ENCODE measurements at regions not wholly inside any gene's neighbourhood (a gene's known extent, or its start where the extent isn't known, plus 50 kb on each side); places are given as distances from the start of the nearest gene placed in this dataset.
A peak's percentile ranks its signal among the peaks of the same experiment; 100 is the strongest.

DNA sequence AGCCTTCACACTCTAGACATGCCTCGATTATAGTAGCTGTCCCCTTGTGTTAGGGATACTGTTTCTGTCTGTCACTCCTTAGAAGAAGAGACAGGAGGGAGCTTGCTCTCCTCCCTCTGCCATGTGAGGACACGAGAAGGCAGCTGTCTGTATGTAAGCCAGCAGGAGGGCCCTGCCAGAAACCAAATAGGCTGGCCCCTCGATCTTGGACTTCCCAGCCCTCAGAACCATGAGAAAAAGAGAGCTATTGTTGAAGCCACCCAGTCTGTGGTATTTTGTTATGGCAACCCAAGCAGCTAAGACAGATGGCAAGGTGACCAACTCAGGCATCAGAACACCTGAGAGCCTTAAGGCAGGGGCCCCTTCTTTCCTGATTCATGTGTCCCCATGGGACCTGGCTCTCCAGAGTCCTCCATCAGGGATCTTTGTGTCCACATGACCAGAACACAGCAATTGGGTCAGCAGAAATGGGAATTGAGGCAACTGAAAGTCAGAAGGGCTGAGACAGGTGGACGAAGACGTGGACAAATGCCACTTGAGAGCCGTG is 65.6 kb upstream of the NPAS1 start:
- TF ChIP-seq FOXP2 (optimal IDR thresholded peaks at IDR 0.05; ENCODE audit: borderline replicate concordance, extremely low read depth, extremely low read length, insufficient read depth) (no peak), TAF1 (IDR thresholded peaks at IDR 0.05; ENCODE audit: borderline replicate concordance, insufficient read depth, low read length) (no peak), SIN3A (IDR thresholded peaks at IDR 0.05; ENCODE audit: borderline replicate concordance, insufficient read depth, low read length) (no peak), POLR2AphosphoS5 (IDR thresholded peaks at IDR 0.05; ENCODE audit: low read depth, low read length) (no peak)
- TF ChIP-seq, protein P1, sequence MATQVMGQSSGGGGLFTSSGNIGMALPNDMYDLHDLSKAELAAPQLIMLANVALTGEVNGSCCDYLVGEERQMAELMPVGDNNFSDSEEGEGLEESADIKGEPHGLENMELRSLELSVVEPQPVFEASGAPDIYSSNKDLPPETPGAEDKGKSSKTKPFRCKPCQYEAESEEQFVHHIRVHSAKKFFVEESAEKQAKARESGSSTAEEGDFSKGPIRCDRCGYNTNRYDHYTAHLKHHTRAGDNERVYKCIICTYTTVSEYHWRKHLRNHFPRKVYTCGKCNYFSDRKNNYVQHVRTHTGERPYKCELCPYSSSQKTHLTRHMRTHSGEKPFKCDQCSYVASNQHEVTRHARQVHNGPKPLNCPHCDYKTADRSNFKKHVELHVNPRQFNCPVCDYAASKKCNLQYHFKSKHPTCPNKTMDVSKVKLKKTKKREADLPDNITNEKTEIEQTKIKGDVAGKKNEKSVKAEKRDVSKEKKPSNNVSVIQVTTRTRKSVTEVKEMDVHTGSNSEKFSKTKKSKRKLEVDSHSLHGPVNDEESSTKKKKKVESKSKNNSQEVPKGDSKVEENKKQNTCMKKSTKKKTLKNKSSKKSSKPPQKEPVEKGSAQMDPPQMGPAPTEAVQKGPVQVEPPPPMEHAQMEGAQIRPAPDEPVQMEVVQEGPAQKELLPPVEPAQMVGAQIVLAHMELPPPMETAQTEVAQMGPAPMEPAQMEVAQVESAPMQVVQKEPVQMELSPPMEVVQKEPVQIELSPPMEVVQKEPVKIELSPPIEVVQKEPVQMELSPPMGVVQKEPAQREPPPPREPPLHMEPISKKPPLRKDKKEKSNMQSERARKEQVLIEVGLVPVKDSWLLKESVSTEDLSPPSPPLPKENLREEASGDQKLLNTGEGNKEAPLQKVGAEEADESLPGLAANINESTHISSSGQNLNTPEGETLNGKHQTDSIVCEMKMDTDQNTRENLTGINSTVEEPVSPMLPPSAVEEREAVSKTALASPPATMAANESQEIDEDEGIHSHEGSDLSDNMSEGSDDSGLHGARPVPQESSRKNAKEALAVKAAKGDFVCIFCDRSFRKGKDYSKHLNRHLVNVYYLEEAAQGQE (IDR thresholded peaks at IDR 0.05; ENCODE audit: insufficient read depth in 1 of 2, low read depth in 2 of 2, low read length in 2 of 2) = no peak

DNA sequence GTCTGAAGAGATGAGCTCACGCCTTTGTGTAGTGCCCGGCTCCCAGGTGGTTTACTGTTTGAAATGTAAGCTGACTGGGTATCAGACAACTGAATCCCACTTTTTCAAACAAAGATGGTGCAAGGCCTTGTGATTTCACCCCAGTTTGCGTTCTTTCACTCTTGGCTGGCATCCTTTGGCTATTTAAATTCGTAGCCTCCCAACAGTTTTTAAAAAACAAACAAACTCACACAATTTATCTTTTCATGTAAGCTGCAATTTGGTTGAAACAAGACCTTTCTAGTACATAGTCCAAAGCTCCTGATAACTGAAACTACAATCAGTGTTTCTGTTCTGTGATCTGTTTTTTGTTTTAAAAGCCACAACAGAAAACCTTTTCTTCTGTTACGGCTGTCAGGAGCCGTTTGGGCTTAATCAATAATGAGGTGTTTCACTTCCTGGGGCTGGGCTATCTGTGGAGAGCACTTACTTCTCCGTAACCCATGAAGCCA is 65.1 kb upstream of the NPAS1 start:
- TF ChIP-seq POLR2AphosphoS5 (IDR thresholded peaks at IDR 0.05; ENCODE audit: low read depth, low read length) = no peak
- TF ChIP-seq TAF1 (IDR thresholded peaks at IDR 0.05; ENCODE audit: borderline replicate concordance, insufficient read depth, low read length) = no peak
- TF ChIP-seq, protein P1 (IDR thresholded peaks at IDR 0.05; ENCODE audit: insufficient read depth in 1 of 2, low read depth in 2 of 2, low read length in 2 of 2) = no peak
- TF ChIP-seq SIN3A (IDR thresholded peaks at IDR 0.05; ENCODE audit: borderline replicate concordance, insufficient read depth, low read length) = no peak
- TF ChIP-seq FOXP2 (optimal IDR thresholded peaks at IDR 0.05; ENCODE audit: borderline replicate concordance, extremely low read depth, extremely low read length, insufficient read depth) = no peak

DNA sequence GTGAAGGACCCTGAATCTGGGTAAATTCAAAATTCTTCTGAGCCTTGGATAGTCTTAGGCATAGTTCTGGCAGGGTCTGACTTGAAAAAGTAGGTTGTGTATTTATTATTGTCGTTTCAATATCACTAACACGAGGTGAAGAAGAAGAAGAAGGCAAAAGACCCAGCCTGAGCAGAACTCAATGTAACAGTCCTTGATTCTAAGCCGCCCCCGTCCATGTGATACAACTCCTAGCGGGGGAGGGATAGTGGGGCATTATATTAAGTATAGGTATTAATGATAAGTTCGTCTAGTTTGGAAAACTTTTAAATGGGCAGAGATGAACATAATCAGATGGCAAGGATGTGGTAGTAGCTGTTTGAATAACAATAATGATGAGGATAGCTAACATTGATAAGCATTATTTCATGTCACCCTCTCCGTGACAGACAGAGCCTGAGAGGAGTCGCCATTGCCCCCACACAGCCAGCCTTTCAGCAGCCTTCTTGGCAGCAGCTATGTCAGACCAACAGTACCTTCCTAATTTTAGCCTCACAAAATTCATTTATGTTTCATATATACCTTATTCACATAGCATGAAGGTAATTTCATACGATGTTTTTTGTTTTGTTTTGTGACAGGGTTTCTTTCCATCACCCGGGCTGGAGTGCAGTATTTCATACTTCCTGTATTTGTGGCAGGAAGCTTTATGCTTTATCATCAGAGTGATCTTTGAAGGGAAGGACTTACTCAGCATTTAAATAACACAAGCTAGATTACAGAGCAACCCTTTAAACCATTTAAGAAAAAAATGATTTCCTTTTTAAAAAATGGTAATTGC is 64.4 kb upstream of the NPAS1 start:
- TF ChIP-seq SIN3A (IDR thresholded peaks at IDR 0.05; ENCODE audit: borderline replicate concordance, insufficient read depth, low read length) (0 out of 2 replicates have a peak, but pooled peaks have one; percentile 84), POLR2AphosphoS5 (IDR thresholded peaks at IDR 0.05; ENCODE audit: low read depth, low read length) (no peak), TAF1 (IDR thresholded peaks at IDR 0.05; ENCODE audit: borderline replicate concordance, insufficient read depth, low read length) (no peak)

DNA sequence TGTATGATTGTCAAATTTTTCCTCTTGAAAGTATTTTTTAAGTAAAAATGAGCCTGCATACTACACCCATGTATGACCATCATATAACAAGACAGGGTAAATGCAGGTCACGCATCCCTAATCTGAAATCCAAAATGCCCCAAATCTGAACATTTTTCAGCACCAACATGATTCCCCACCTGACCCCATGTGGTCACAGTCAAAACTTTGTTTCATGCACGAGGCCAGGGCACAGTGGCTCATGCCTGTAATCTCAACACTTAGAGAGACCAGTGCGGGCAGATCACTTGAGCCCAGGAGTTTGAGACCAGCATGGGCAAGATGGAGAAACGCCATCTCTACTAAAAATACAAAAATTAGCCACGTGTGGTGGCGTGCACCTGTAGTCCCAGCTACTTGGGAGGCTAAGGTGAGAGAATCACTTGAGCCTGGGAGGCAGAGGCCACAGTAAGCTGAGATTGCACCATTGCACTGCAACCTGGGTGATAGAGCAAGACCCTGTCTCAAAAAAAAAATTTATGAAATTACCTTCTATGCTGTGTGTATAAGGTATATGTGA is 63.7 kb upstream of the NPAS1 start:
- TF ChIP-seq SIN3A (IDR thresholded peaks at IDR 0.05; ENCODE audit: borderline replicate concordance, insufficient read depth, low read length) (no peak), FOXP2 (optimal IDR thresholded peaks at IDR 0.05; ENCODE audit: borderline replicate concordance, extremely low read depth, extremely low read length, insufficient read depth) (no peak), TAF1 (IDR thresholded peaks at IDR 0.05; ENCODE audit: borderline replicate concordance, insufficient read depth, low read length) (no peak), POLR2AphosphoS5 (IDR thresholded peaks at IDR 0.05; ENCODE audit: low read depth, low read length) (no peak)
- TF ChIP-seq, protein P1 (IDR thresholded peaks at IDR 0.05; ENCODE audit: insufficient read depth in 1 of 2, low read depth in 2 of 2, low read length in 2 of 2) = no peak

DNA sequence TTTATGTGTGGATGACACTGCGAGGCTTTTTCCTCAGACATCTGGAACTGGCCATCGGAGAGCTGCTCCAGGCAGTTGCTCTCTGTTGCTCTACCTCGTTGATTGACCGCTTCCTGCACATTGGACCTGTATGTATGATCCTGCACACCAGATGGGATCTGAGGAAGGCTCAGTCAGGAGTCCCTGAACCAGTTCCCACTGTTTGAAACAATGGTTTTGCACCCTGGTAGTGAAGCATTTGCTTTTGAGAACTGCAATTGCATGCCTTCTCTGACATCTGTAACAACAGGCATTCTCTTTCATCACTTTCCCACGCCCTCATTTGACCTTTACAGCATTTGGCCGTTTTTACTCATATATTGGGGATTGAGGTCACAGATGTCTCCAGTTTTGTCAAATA is 61.1 kb upstream of the NPAS1 start:
- TF ChIP-seq FOXP2 (optimal IDR thresholded peaks at IDR 0.05; ENCODE audit: borderline replicate concordance, extremely low read depth, extremely low read length, insufficient read depth) = peak; percentile 57
- no peak for TF ChIP-seq TAF1 (IDR thresholded peaks at IDR 0.05; ENCODE audit: borderline replicate concordance, insufficient read depth, low read length)
- 0 out of 2 replicates have a peak, but pooled peaks have one; percentile 15 for TF ChIP-seq SIN3A (IDR thresholded peaks at IDR 0.05; ENCODE audit: borderline replicate concordance, insufficient read depth, low read length)
- TF ChIP-seq POLR2AphosphoS5 (IDR thresholded peaks at IDR 0.05; ENCODE audit: low read depth, low read length) = no peak
- TF ChIP-seq, protein P1 (IDR thresholded peaks at IDR 0.05; ENCODE audit: insufficient read depth in 1 of 2, low read depth in 2 of 2, low read length in 2 of 2) = 0 out of 4 replicates have a peak, but pooled peaks of 1 of the 2 experiments have one; percentile 13
